ENCODE measurements at regions not wholly inside any gene's neighbourhood (a gene's known extent, or its start where the extent isn't known, plus 50 kb on each side); places are given as distances from the start of the nearest gene placed in this dataset.

GRCh38 chr18:30852980-30853379 is 189.6 kb downstream of the DSC3 start:
- TF ChIP-seq, protein P1, sequence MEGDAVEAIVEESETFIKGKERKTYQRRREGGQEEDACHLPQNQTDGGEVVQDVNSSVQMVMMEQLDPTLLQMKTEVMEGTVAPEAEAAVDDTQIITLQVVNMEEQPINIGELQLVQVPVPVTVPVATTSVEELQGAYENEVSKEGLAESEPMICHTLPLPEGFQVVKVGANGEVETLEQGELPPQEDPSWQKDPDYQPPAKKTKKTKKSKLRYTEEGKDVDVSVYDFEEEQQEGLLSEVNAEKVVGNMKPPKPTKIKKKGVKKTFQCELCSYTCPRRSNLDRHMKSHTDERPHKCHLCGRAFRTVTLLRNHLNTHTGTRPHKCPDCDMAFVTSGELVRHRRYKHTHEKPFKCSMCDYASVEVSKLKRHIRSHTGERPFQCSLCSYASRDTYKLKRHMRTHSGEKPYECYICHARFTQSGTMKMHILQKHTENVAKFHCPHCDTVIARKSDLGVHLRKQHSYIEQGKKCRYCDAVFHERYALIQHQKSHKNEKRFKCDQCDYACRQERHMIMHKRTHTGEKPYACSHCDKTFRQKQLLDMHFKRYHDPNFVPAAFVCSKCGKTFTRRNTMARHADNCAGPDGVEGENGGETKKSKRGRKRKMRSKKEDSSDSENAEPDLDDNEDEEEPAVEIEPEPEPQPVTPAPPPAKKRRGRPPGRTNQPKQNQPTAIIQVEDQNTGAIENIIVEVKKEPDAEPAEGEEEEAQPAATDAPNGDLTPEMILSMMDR (conservative IDR thresholded peaks at IDR 0.05; ENCODE audit: low read length): no peak
- no peak for TF ChIP-seq EZH2phosphoT487 (IDR thresholded peaks at IDR 0.05; ENCODE audit: borderline replicate concordance)
